Right lobe of liver (tissue), 6 donors: ENCODE measurements at regions not wholly inside any gene's neighbourhood (a gene's known extent, or its start where the extent isn't known, plus 50 kb on each side); places are given as distances from the start of the nearest gene placed in this dataset.

Source experiments
- ATAC-seq, 4 donors: fragments of 200-7000 bp; cut with Tn5 transposase; one replicate each; pipeline ENCODE4 v1.9.1; 2020; ENCODE audit warnings: mild to moderate bottlenecking in 4 of 4, moderate library complexity in 4 of 4
- DNase-seq, 3 donors: peaks; one replicate each; pipeline ENCODE4 v3.0.0-alpha.2; 2020
- H3K27ac ChIP-seq, 3 donors: fragments of 200-600 bp; one replicate each; pipeline ENCODE4 v1.8.0; 2022
- H3K27me3 ChIP-seq, 2 donors: fragments of 200-600 bp; one replicate each; pipeline ENCODE4 v1.8.0; 2022
- H3K36me3 ChIP-seq, 4 donors: fragments of 200-600 bp; sonication (generic) in 1 of 4; one replicate each; pipeline versions ENCODE4 v1.5.1 to v1.8.0; 2017 to 2022; ENCODE audit warnings: control low read depth in 1 of 4
- H3K4me1 ChIP-seq, 4 donors: fragments of 200-600 bp; sonication (generic) in 1 of 4; one replicate each; pipeline versions ENCODE4 v1.5.1 to v1.8.0; 2017 to 2022; ENCODE audit warnings: control low read depth in 1 of 4
- H3K4me3 ChIP-seq, 3 donors: fragments of 200-600 bp; one replicate each; pipeline ENCODE4 v1.8.0; 2022
- H3K9me3 ChIP-seq, 4 donors: fragments of 200-600 bp; sonication (generic) in 1 of 4; one replicate each; pipeline versions ENCODE4 v1.5.1 to v1.8.0; 2017 to 2022; ENCODE audit warnings: control low read depth in 1 of 4
- POLR2A ChIP-seq: fragments of 450-650 bp; IDR thresholded peaks from one replicate; pipeline ENCODE4 v1.6.1; 2017; ENCODE audit warnings: antibody characterized with exemption, mild to moderate bottlenecking
- WGBS: methylation state at CpG from one replicate; pipeline ENCODE4 v1.1.6; 2018; ENCODE audit warnings: low coverage, low lambda C conversion rate; ENCODE audit not compliant: insufficient coverage; ENCODE audit errors: missing lambda C conversion rate; 5-methylcytosine and 5-hydroxymethylcytosine counted together
- intact Hi-C, 2 donors: fragments of 100-400 bp; cut with DNase I; formaldehyde crosslinking; loops; one replicate each; pipeline versions ENCODE4 v1.11.2 to v1.14.1; 2022
- TF ChIP-seq, protein P1 (sequence below), 4 donors: fragments of 200-600 bp in 3 of 4; fragments of 450-650 bp in 1 of 4; IDR thresholded peaks; one replicate each; pipeline versions ENCODE4 v1.5.1 to v1.8.0; 2016 to 2022; ENCODE audit warnings: antibody characterized with exemption in 4 of 4, mild to moderate bottlenecking in 2 of 4
- donor health status: DM: no; HTN: yes; CAD: no.
- donor health status: DM: no; HTN: no; CAD: no.
- donor health status: DM: no; HTN: no; CAD: no.
- donor health status: DM: no; HTN: yes; CAD: no.
- donor health status: DM: no; HTN: yes; CAD: no.

DNA sequence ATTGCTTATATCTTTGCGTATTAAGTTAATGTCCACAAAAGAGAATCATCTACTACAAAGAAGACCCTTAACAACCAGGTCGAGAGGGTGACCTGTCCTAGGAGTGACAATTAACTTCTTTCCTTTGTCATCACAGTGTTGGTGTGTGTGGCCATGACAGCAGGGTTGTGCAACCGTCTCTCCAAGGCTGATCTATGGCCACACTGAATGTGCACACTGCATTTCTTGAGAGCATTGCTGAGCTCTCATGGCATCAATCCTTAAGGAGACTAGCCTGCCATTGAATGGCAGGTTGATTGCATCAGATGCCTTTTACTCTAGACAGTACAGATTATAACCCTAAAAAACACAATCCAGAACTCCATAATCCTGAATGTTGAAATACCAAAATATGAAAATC is 86.5 kb upstream of the OLFM3 start:
- WGBS, result 35% methylated on average over 3 of the region's 3 CpGs
- H3K36me3 ChIP-seq, result no peaks in the 10 kb centered on the region

DNA sequence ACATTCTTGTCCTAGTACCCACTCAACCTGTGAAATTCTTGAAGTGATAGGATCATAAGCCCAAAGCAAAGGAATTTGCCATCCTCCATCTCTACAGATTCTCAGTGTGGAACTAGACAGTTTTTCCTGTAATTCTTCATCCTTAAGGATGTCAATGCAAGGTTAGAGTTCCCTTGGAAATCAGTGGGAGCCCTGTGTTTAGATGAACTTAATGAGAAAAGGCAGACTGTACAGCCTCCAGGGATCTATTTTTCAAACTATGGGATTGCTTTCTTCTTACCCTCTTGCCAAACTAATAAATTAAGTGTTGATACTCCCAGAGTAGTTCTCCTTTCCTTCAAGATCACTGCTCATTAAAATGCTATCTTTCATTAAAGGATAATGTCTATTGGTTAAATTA is 78.1 kb upstream of the OLFM3 start:
- no peaks in the 10 kb centered on the region for H3K36me3 ChIP-seq
- TF ChIP-seq POLR2A, result no peak
- TF ChIP-seq, protein P1, sequence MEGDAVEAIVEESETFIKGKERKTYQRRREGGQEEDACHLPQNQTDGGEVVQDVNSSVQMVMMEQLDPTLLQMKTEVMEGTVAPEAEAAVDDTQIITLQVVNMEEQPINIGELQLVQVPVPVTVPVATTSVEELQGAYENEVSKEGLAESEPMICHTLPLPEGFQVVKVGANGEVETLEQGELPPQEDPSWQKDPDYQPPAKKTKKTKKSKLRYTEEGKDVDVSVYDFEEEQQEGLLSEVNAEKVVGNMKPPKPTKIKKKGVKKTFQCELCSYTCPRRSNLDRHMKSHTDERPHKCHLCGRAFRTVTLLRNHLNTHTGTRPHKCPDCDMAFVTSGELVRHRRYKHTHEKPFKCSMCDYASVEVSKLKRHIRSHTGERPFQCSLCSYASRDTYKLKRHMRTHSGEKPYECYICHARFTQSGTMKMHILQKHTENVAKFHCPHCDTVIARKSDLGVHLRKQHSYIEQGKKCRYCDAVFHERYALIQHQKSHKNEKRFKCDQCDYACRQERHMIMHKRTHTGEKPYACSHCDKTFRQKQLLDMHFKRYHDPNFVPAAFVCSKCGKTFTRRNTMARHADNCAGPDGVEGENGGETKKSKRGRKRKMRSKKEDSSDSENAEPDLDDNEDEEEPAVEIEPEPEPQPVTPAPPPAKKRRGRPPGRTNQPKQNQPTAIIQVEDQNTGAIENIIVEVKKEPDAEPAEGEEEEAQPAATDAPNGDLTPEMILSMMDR (IDR thresholded peaks at IDR 0.05), result no peak
- intact Hi-C loops, result no loop called here
- H3K4me3 ChIP-seq, result no peak overlapping the region
- H3K9me3 ChIP-seq, result no peaks in the 10 kb centered on the region
- no peak for ATAC-seq
- no peak overlapping the region for H3K27ac ChIP-seq
- no peaks in the 10 kb centered on the region for H3K4me1 ChIP-seq
- no peak for DNase-seq
- no peaks in the 10 kb centered on the region for H3K27me3 ChIP-seq

More for the DNA sequence above, 86.5 kb upstream of the OLFM3 start:
- no peak overlapping the region for H3K4me3 ChIP-seq
- ATAC-seq, result no peak
- H3K4me1 ChIP-seq, result no peaks in the 10 kb centered on the region
- H3K27me3 ChIP-seq, result no peaks in the 10 kb centered on the region
- DNase-seq, result no peak
- intact Hi-C loops, result no loop called here
- TF ChIP-seq POLR2A, result no peak
- TF ChIP-seq, protein P1 (IDR thresholded peaks at IDR 0.05), result no peak
- H3K9me3 ChIP-seq, result no peaks in the 10 kb centered on the region
- no peak overlapping the region for H3K27ac ChIP-seq

DNA sequence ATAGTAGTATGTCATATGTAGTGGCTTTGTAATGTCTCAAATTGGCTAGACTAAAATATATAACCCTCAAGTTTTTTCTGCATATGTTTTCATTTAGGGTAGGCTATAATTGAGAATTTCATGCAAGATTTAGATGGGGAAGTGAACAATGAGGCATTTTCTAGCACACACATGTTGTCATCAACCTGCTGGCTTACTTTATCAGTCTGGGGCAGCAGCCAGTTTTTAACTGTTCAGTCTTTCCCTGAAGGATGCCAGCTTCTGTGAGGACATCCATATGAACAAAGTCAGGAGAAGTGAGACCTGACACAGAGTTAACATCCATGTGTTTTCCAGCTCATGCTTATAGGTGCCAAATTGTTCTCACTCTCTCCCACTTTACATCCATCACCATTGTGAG is 74.7 kb upstream of the OLFM3 start:
- DNase-seq, result no peak
- Histone ChIP-seq H3K36me3 (no peaks in the 10 kb centered on the region), H3K27me3 (no peaks in the 10 kb centered on the region), H3K4me1 (no peaks in the 10 kb centered on the region), H3K27ac (no peak overlapping the region), H3K4me3 (no peak overlapping the region), H3K9me3 (no peaks in the 10 kb centered on the region)
- intact Hi-C loops, result no loop called here
- no peak for TF ChIP-seq POLR2A
- TF ChIP-seq, protein P1 (IDR thresholded peaks at IDR 0.05), result no peak
- no peak for ATAC-seq

DNA sequence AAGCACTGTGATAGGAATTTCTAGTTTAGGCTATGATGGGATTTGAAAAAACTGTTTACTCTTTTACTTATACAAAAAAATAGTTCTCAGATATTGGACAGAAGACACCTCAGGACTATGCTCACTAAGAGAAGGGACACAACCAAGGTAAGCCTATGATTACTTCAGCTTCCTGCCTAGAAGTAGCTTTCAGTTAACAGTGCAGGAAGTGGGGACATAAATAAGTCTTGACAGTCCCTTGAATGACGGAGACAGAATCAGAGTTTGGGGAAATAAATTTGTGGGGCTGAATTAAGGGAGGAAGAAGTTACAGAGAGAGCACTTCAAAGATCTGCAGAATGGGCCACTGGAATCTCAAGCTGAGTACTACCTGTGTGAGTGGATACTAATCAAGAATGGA is 53.8 kb upstream of the OLFM3 start:
- TF ChIP-seq POLR2A, result no peak
- TF ChIP-seq, protein P1 (IDR thresholded peaks at IDR 0.05), result no peak
- WGBS, result 0% methylated on average over 1 of the region's 1 CpG
- Histone ChIP-seq H3K4me3 (no peak overlapping the region), H3K27ac (no peak overlapping the region), H3K36me3 (no peaks in the 10 kb centered on the region), H3K9me3 (no peaks in the 10 kb centered on the region), H3K4me1 (no peaks in the 10 kb centered on the region), H3K27me3 (no peaks in the 10 kb centered on the region)
- no peak for DNase-seq
- ATAC-seq, result no peak
- intact Hi-C loops, result no loop called here

DNA sequence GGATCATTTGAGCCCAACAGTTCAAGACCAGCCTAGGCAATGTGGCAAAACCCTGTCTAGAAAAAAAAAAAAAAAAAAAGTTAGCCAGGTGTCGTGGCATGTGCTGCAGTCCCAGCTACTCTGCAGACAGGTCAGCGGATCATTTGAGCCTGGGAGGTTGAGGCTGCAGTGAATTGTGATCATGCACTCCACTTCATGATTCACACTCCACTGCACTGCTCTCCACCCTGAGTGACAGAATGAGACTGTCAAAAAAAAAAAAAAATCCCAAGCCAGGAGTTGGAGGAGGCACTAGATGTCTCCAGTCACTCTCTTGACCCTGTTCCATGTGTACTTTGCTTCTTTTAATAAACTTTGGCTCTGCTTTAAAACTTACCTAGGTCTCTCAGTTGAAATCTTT is 51.0 kb upstream of the OLFM3 start:
- no peak for ATAC-seq
- no peaks in the 10 kb centered on the region for H3K27me3 ChIP-seq

More for the DNA sequence above, 51.0 kb upstream of the OLFM3 start:
- H3K27ac ChIP-seq, result no peak overlapping the region
- no peaks in the 10 kb centered on the region for H3K9me3 ChIP-seq
- no peak for TF ChIP-seq POLR2A
- TF ChIP-seq, protein P1 (IDR thresholded peaks at IDR 0.05), result no peak
- no peak for DNase-seq
- H3K36me3 ChIP-seq, result no peaks in the 10 kb centered on the region
- 39% methylated on average over 2 of the region's 2 CpGs for WGBS
- H3K4me3 ChIP-seq, result no peak overlapping the region
- H3K4me1 ChIP-seq, result no peaks in the 10 kb centered on the region
- intact Hi-C loops, result no loop called here
